Neural cell (in vitro differentiated cells): ENCODE measurements at regions not wholly inside any gene's neighbourhood (a gene's known extent, or its start where the extent isn't known, plus 50 kb on each side); places are given as distances from the start of the nearest gene placed in this dataset.

Experiments used
- H2AFZ ChIP-seq: fragments of 200-600, 300-800 bp; sonication (generic), shearing (Covaris generic); 2 replicates; pipeline ENCODE4 v1.6.0; 2014; ENCODE audit warnings: low read depth, mild to moderate bottlenecking, antibody characterized with exemption, low read length, moderate library complexity
- H3F3A ChIP-seq: fragments of 200-600 bp; shearing (Covaris generic); 2 replicates; pipeline ENCODE4 v1.6.1; 2016; ENCODE audit warnings: mild to moderate bottlenecking, moderate library complexity, mixed read lengths, antibody characterized with exemption, low read length; ENCODE audit not compliant: insufficient read depth, poor library complexity, severe bottlenecking
- H3K27ac ChIP-seq: fragments of 200-600, 300-800 bp; sonication (generic), shearing (Covaris generic); 2 replicates; pipeline ENCODE4 v1.5.1; 2014; ENCODE audit warnings: mild to moderate bottlenecking, low read length, moderate library complexity
- H3K27me3 ChIP-seq: fragments of 300-800, 200-600 bp; sonication (generic), shearing (Covaris generic); 2 replicates; pipeline ENCODE4 v1.6.0; 2014; ENCODE audit warnings: mild to moderate bottlenecking, low read depth, low read length, moderate library complexity; ENCODE audit not compliant: insufficient read depth
- H3K36me3 ChIP-seq: fragments of 300-800, 200-600 bp; sonication (generic), shearing (Covaris generic); 2 replicates; pipeline ENCODE4 v1.5.1; 2014; ENCODE audit warnings: mild to moderate bottlenecking, antibody characterized with exemption, low read length, moderate library complexity; ENCODE audit not compliant: insufficient read depth
- H3K4me2 ChIP-seq: fragments of 300-800, 200-600 bp; sonication (generic), shearing (Covaris generic); 2 replicates; pipeline ENCODE4 v1.6.0; 2014; ENCODE audit warnings: mild to moderate bottlenecking, low read length
- H3K4me3 ChIP-seq: fragments of 300-800, 200-600 bp; sonication (generic), shearing (Covaris generic); 2 replicates; pipeline ENCODE4 v1.5.1; 2014; ENCODE audit warnings: mild to moderate bottlenecking, low read length, moderate library complexity
- H3K79me2 ChIP-seq: fragments of 200-600 bp; shearing (Covaris generic); replicated peaks from 2 replicates; pipeline ENCODE4 v1.6.0; 2014; ENCODE audit warnings: mild to moderate bottlenecking, low read length, moderate library complexity; ENCODE audit not compliant: insufficient read depth
- H3K9ac ChIP-seq: fragments of 300-800, 200-600 bp; sonication (generic), shearing (Covaris generic); 2 replicates; pipeline ENCODE4 v1.6.1; 2016; ENCODE audit warnings: mild to moderate bottlenecking, low read length, mixed read lengths
- H3K9me2 ChIP-seq: fragments of 200-600 bp; shearing (Covaris generic); 2 replicates; pipeline ENCODE4 v1.6.1; 2016; ENCODE audit warnings: mild to moderate bottlenecking, low read length, mixed read lengths; ENCODE audit not compliant: insufficient read depth
- H3K9me3 ChIP-seq: fragments of 200-600, 300-800 bp; sonication (generic), shearing (Covaris generic); 2 replicates; pipeline ENCODE4 v1.6.1; 2016; ENCODE audit warnings: mild to moderate bottlenecking, mixed run types, low read length, moderate library complexity, mixed read lengths
- H4K20me1 ChIP-seq: fragments of 200-600 bp; shearing (Covaris generic); 2 replicates; pipeline ENCODE4 v1.6.1; 2016; ENCODE audit warnings: mild to moderate bottlenecking, mixed run types; ENCODE audit not compliant: insufficient read depth
- CTCF ChIP-seq: fragments of 450-650 bp; IDR thresholded peaks from 2 replicates; pipeline ENCODE4 v1.5.1; 2014; ENCODE audit warnings: antibody characterized with exemption, mild to moderate bottlenecking, moderate library complexity; ENCODE audit not compliant: poor library complexity, severe bottlenecking
- EP300 ChIP-seq: fragments of 450-650 bp; conservative IDR thresholded peaks from 2 replicates; pipeline ENCODE4 v1.6.1; 2014; ENCODE audit warnings: antibody characterized with exemption, mild to moderate bottlenecking, moderate library complexity; ENCODE audit not compliant: poor library complexity, severe bottlenecking
- EZH2 ChIP-seq: fragments of 200-600, 300-800 bp; shearing (Covaris generic), sonication (generic); IDR thresholded peaks from 2 replicates; pipeline ENCODE4 v1.6.1; 2014; ENCODE audit warnings: antibody characterized with exemption, low read length, borderline replicate concordance, mild to moderate bottlenecking; ENCODE audit not compliant: insufficient read depth, poor library complexity, severe bottlenecking
- MXI1 ChIP-seq: fragments of 450-650 bp; conservative IDR thresholded peaks from 2 replicates; pipeline ENCODE4 v1.6.1; 2014; ENCODE audit warnings: antibody characterized with exemption, mild to moderate bottlenecking; ENCODE audit not compliant: poor library complexity, severe bottlenecking
- POLR2AphosphoS5 ChIP-seq: IDR thresholded peaks from 2 replicates; pipeline ENCODE4 v1.6.1; 2012
- RAD21 ChIP-seq: fragments of 450-650 bp; conservative IDR thresholded peaks from 2 replicates; pipeline ENCODE4 v1.6.1; 2014; ENCODE audit warnings: antibody characterized with exemption, mild to moderate bottlenecking, moderate library complexity
- REST ChIP-seq: IDR thresholded peaks from 2 replicates; pipeline ENCODE4 v1.6.1; 2012; ENCODE audit warnings: borderline replicate concordance
- SMC3 ChIP-seq: fragments of 450-650 bp; conservative IDR thresholded peaks from 2 replicates; pipeline ENCODE4 v1.6.1; 2014; ENCODE audit warnings: antibody characterized with exemption, mild to moderate bottlenecking, moderate library complexity; ENCODE audit not compliant: poor library complexity
- TAF1 ChIP-seq: IDR thresholded peaks from 2 replicates; pipeline ENCODE4 v1.6.1; 2012; ENCODE audit warnings: low read depth

GRCh38 chr5:29016067-29016466 lies 1977.7 kb upstream of the CDH9 start:
- H3K27me3 ChIP-seq, result no peaks in the 10 kb centered on the region
- H3K36me3 ChIP-seq, result no peaks in the 10 kb centered on the region
- no peak overlapping the region for H3K4me2 ChIP-seq
- H3K9me3 ChIP-seq, result no peaks in the 10 kb centered on the region
- no peaks in the 10 kb centered on the region for H3F3A ChIP-seq
- no peaks in the 10 kb centered on the region for H3K79me2 ChIP-seq
- no peak overlapping the region for H3K9ac ChIP-seq
- no peak for TF ChIP-seq EZH2
- TF ChIP-seq CTCF, result no peak
- no peak for TF ChIP-seq POLR2AphosphoS5
- no peak for TF ChIP-seq RAD21
- TF ChIP-seq MXI1, result no peak
- no peak for TF ChIP-seq EP300
- no peak for TF ChIP-seq TAF1
- TF ChIP-seq SMC3, result no peak
- no peak for TF ChIP-seq REST
- no peaks in the 10 kb centered on the region for H3K9me2 ChIP-seq
- no peaks in the 10 kb centered on the region for H4K20me1 ChIP-seq
- H2AFZ ChIP-seq, result no peak overlapping the region
- H3K4me3 ChIP-seq, result no peak overlapping the region
- no peak overlapping the region for H3K27ac ChIP-seq

GRCh38 chr5:29015523-29015922 lies 1977.1 kb upstream of the CDH9 start:
- Histone ChIP-seq H3K27ac (no peak overlapping the region), H3K36me3 (no peaks in the 10 kb centered on the region), H3F3A (no peaks in the 10 kb centered on the region), H3K4me2 (no peak overlapping the region), H3K9me2 (no peaks in the 10 kb centered on the region), H3K4me3 (no peak overlapping the region), H3K9ac (no peak overlapping the region), H3K27me3 (no peaks in the 10 kb centered on the region), H3K9me3 (no peaks in the 10 kb centered on the region), H2AFZ (no peak overlapping the region), H3K79me2 (no peaks in the 10 kb centered on the region), H4K20me1 (no peaks in the 10 kb centered on the region)
- TF ChIP-seq REST, result no peak
- TF ChIP-seq EP300, result peak; percentile 80
